Cerebellar nuclear complex (tissue), 1 donor: ENCODE measurements at regions not wholly inside any gene's neighbourhood (a gene's known extent, or its start where the extent isn't known, plus 50 kb on each side); places are given as distances from the start of the nearest gene placed in this dataset.
"Not testable (repeated sequence)": the region's sequence is repeated elsewhere in the genome, so short reads cannot be mapped to it uniquely, and the experiment has no call there.

ENCODE experiments used
- DNase-seq, 2 experiments: peaks; one replicate each; lab custom pipeline; 2025; lab: John Stamatoyannopoulos, UW

GRCh38 chr4:57875829-57876392, 765.7 kb upstream of the IGFBP7 start:
- DNase-seq = no peak

DNA sequence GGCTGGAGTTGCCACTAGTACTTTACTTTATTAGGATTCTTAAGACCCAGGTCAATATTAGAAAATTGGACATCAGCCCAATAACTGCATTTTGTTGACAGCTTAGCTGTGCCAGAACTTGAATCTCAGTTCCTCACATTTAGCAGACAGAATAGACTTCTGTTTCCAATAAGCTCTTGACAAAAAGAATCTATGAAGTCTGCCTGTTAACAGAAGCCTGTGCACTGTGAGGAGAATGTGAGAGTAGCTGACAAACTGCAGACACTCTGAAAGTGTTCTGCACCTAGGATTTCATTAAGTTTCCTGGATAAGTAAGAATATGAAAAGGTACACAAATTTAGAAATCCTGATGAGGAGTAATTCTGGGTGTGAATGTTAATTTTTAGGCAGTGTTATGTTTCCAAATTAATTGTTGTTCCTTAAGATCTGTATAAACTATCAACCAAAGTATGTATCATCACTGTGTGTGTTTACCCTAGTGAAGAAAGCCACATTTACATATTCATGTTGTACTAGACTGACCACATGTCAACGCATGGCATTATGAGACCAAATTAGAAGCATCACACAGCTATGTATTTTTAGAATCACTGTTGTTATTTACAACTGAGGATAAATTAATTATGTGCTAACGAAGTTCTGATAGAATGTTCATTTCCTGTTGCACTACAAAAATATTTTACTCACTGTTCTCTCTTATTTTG, 756.4 kb upstream of the IGFBP7 start:
- DNase-seq = no peak

DNA sequence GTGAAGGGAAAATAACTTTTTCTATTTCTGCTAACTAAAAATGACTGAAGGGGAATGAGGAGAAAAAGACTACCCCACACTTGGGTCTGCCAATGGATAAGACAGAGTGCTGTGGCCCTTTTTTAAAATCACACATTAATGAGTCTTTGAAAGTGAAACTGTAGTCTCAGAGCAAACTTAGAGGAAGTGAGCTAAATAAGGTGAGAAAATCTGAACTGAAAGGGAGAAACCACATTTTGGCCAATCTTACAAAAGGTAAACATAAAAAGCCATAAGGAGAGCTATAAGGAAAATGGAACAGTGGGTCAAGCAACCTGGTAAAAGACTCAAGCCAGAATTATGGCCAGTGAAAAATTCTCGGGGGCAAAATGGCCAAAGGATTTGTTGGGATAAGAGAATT, 755.1 kb upstream of the IGFBP7 start:
- DNase-seq = no peak

GRCh38 chr4:57854748-57855147, 744.6 kb upstream of the IGFBP7 start:
- no peak for DNase-seq

DNA sequence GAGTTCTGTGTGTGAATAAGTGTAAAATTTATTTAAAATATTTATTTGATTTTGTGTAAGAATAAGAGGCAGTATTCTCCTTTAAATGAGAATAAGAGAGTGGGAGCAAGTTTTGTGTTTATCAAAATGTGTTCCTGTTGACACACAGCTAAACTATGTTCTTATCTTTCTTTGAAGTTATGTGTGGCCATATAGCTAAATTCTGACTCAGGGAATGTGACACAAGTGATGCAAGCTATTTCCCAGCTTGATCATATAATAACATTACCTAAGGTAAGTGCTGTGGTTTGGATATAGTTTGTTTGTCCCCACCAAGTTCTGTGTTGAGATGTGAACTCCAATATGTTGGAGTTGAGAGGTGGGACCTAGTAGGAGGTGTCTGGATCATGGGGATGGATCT, 740.0 kb upstream of the IGFBP7 start:
- DNase-seq = no peak

DNA sequence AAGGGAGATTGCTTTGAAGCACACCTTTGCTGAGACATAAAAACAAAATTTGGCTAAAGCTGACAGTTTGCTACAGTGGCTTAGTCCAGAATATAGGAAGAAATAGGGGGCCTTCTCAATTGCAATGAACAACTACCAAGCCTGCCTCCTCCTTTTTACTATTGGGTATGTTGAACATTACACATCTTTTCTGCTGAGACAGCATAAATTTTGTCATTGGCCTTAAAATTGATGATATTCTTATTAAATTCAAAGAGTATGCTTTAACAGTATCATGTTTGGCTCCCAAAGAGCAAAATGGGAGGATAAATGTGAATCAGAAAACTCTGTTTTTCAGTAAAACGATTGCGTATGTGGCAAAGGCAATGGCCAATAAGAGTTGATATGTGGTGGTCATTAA, 721.9 kb upstream of the IGFBP7 start:
- DNase-seq = no peak

DNA sequence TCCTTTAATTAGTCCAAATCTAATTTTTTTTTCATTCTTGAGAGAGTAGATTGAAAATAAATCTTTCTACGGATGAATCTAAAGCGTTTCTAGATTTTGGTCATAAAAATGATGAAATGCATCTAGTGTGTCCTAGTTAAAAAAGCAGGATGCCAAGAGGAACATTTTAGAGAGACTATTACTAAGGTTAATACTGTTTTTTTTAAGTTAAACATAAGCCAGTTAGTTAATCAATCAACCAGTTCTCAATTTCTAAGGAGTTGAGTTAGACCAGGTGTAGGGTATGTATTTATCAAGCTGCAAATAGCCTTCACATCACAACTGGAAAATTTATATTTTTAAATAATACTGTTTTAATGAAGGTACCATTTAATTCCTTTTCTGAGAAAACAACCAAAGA, 679.5 kb upstream of the IGFBP7 start:
- no peak for DNase-seq

DNA sequence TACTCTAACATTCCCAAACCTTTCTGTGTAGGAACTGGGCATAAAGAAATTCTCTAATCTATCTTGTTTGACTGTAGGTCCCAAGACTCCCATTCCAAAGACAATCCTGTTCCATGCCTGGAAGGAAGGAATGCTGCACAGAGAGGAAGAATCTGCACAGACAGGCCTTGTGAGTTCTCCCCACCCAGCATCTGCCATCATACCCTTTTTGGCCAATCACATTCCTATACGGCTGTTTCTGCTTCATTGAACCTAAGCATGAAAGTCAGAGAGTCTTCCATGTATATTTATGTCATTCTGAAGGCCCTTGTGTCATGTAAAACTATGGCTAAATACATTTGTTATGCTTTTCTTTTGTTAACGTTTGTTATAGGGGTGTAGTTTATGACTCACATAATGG, 667.7 kb upstream of the IGFBP7 start:
- DNase-seq = no peak

DNA sequence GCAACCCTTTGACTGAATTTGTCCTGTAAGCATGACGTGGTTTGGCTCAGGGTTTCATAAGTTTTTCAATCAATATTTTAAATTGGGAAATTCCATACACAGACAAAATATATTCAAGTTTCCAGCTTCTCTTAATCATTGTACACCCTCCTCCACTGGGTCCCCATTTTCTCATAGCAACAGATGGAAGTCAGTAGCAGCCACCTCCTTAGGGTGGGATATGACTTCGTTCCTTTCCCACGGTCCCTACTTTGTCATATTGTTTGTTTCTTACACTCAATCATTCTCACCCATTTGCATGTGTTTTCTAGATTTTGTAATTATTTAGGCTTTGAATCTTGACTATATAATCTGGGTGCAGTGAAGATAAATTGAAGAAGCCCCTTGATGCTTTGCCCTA, 664.5 kb upstream of the IGFBP7 start:
- no peak for DNase-seq

- DNase-seq = no peak
Measured at GRCh38 chr4:57774171-57774570, 664.0 kb upstream of the IGFBP7 start.

DNA sequence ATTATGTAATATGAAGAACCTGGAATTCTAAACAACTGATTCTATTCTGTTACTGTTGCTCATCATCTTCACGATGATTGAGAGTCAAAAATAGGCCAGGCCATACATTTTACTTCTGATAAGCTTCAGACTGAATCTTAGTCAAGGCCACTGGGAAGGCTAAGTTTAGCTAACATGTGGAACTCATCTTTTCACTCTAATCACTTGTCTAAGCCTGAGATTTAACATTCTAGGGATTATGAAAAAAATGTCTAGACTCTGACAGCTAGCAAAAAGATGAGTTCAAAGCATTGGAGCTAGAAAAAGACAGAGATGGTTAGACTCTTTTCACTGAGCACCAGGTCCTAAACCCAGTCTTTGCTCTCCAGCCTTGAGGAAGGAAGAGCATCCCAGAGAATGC, 656.2 kb upstream of the IGFBP7 start:
- no peak for DNase-seq

- DNase-seq = no peak
Measured at GRCh38 chr4:57764856-57765255, 654.7 kb upstream of the IGFBP7 start.

DNA sequence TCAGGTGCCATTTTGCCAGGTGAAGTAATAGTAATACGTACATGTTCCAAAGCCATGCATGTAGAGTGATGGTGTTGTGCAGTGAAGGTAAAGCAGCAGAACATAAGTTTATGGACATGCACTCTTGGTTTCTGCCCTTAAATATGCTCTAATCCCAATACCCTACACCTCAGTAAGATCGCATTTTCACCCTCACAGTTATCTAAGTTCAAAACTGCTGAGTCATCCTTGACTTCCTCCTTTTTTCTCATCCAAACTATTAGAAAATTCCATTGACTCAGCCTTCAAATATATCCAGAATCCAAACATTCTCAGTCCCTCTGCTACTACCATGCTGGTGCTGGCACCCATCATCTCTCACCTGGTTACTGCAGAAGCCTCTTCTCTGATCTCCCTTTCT, 652.9 kb upstream of the IGFBP7 start:
- DNase-seq = no peak

- DNase-seq = no peak
Measured at GRCh38 chr4:57740625-57741190, 630.5 kb upstream of the IGFBP7 start.

GRCh38 chr4:57736781-57737180, 626.6 kb upstream of the IGFBP7 start:
- DNase-seq = no peak

- no peak for DNase-seq
Measured at GRCh38 chr4:57734104-57734670, 624.0 kb upstream of the IGFBP7 start.

DNA sequence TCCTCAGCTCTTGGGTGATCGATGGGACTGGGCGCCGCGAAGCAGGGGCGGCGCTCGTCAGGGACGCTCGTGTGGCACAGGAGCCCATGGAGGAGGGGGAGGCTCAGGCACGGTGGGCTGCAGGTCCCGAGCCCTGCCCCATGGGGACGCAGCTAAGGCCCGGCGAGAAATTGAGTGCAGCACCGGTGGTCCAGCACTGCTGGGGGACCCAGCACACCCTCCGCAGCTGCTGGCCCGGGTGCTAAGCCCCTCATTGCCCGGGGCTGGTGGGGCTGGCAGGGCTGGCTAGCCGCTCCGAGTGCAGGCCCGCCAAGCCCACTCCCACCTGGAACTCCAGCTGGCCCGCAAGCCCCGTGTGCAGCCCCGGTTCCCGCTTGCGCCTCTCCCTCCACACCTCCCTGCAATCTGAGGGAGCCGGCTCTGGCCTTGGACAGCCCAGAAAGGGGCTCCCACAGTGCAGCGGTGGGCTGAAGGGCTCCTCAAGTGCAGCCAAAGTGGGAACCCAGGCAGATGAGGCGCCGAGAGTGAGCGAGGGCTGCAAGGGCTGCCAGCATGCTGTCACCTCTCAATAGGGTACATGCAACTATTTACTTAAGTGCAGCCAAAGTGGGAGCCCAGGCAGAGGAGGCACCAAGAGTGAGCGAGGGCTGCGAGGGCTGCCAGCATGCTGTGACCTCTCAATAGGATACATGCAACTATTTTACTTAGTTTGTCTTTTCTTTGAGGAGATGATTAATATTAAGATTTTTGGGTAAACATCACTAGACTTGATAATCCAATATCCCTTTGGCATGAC, 619.8 kb upstream of the IGFBP7 start:
- DNase-seq = not testable (repeated sequence)

DNA sequence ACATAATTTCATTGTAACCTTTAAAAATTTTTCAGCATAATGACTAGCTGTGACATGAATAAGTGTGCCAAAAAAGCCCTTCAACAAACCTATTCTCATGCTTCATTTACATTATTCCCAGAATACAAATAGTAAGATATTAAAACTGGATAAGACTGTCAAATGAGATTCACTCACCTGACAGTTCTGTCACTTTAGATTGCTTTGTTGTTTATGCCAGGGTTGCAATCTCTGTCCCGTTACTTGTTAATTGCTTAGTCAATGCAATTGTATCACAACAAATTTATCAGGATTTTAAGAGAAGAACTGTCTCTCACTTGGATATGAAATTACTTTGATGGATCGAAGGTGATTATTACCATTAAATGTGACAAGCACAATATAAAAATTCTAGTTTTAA, 616.0 kb upstream of the IGFBP7 start:
- no peak for DNase-seq

DNA sequence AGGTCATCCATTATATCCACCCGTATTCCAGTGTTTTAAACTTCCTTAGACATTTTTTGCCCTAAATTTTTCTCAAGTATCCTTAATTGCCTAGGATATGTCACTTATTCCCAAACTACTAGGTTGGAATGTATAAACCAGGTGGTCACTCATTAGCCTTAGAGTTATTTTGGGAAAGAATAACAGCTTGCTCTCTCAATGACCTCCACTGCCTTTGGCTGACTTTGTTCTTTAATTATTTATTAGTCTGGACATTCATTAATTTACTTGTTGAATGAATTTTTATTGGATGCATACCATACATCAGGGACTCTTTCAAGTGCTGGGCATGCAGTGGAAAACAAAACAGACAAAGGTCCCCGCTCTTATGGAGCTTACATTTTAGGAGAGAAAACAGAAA, 609.3 kb upstream of the IGFBP7 start:
- DNase-seq = no peak

DNA sequence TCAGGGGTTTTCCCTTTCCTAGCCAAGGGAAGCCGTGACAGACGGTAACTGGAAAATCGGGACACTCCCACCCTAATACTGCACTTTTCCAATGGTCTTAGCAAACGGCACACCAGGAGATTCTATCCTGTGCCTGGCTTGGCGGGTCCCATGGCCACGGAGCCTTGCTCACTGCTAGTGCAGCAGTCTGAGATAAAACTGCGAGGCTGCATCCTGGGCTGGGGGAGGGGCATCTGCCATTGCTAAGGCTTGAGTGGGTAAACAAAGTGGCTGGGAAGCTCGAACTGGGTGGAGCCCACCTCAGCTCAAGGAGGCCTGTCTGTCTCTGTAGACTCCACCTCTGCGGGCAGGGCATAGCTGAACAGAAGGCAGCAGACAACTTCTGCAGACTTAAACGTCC, 604.1 kb upstream of the IGFBP7 start:
- not testable (repeated sequence) for DNase-seq

GRCh38 chr4:57710053-57710452, 599.9 kb upstream of the IGFBP7 start:
- DNase-seq = no peak

DNA sequence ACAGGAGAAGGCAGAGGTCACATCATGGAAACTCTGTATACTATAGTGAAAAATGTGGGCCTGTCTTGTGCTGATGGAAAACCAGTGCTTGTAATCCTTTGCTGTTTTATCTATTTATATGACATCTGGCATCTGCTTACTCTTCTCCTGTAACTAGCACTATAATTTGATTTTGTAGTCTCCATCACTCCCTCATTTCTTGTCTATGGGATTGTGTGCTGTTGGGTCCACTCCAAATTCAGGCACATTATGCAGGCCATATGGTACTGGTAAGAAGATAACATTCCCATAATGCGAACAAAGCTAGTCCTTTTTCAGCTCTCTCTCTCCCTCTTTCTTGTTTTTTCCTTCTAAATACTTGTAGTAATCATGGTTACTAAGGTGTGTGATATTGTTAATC, 581.2 kb upstream of the IGFBP7 start:
- DNase-seq = no peak
